ENCODE measurements at regions not wholly inside any gene's neighbourhood (a gene's known extent, or its start where the extent isn't known, plus 50 kb on each side); places are given as distances from the start of the nearest gene placed in this dataset.

GRCh38 chr1:17890056-17890814 lies 135.1 kb downstream of the ACTL8 start:
- Histone ChIP-seq H3K23ac (ENCODE audit: insufficient read length) (no peak overlapping the region), H2AFZ (ENCODE audit: low read length) (no peak overlapping the region), H2BK15ac (ENCODE audit: low read length) (no peak overlapping the region), H4K5ac (ENCODE audit: insufficient read length, low read depth, low read length) (no peak overlapping the region), H3K4ac (replicated peaks; ENCODE audit: insufficient read length, low read depth, low read length) (no peak overlapping the region), H3K36me3 (ENCODE audit: control insufficient read depth in 2 of 4, insufficient read depth in 4 of 4, low read length in 3 of 4) (no peaks in the 10 kb centered on the region), H3K23me2 (ENCODE audit: low read depth, low read length) (peaks cover 1% of the 10 kb centered on the region; the same call in 1 of the 2 replicates), H3K79me2 (ENCODE audit: control insufficient read depth in 1 of 2, insufficient read depth in 2 of 2, low read length in 2 of 2) (no peaks in the 10 kb centered on the region), H3K14ac (ENCODE audit: insufficient read length) (no peak overlapping the region), H3K9ac (replicated peaks in 1 of 4; ENCODE audit: extremely low read depth in 1 of 4, low read depth in 3 of 4, low read length in 3 of 4) (no peak overlapping the region), H3K4me2 (ENCODE audit: insufficient read depth in 1 of 2, low read depth in 2 of 2, low read length in 2 of 2) (no peak overlapping the region), H4K91ac (replicated peaks; ENCODE audit: insufficient read length, low read length) (no peak overlapping the region), H3K4me1 (replicated peaks in 1 of 4; ENCODE audit: control insufficient read depth in 3 of 4, insufficient read depth in 4 of 4, low read length in 3 of 4) (no peaks in the 10 kb centered on the region; a peak in 1 of 7 replicates), H3K18ac (ENCODE audit: extremely low read depth, low read length) (no peak overlapping the region), H2BK20ac (ENCODE audit: low read length) (no peak overlapping the region), H2BK120ac (replicated peaks; ENCODE audit: low read depth, low read length) (no peak overlapping the region), H3K56ac (replicated peaks; ENCODE audit: insufficient read length, low read depth, low read length) (no peak overlapping the region), H2BK5ac (ENCODE audit: low read depth, low read length) (no peak overlapping the region), H3K27ac (ENCODE audit: low read depth, low read length) (no peak overlapping the region), H2BK12ac (ENCODE audit: low read depth, low read length) (no peak overlapping the region), H3K27me3 (replicated peaks in 1 of 4; ENCODE audit: control insufficient read depth in 3 of 4, extremely low read depth in 1 of 4, insufficient read depth in 3 of 4, low read length in 3 of 4) (peaks cover 0 to 1% (median 0%) of the 10 kb centered on the region in 4 experiments; a peak in 2 of 7 replicates), H3K79me1 (ENCODE audit: low read depth, low read length) (no peaks in the 10 kb centered on the region), H3K9me3 (ENCODE audit: insufficient read depth in 2 of 2, low read depth in 1 of 2, low read length in 1 of 2) (no peaks in the 10 kb centered on the region), H4K20me1 (replicated peaks in 1 of 2; ENCODE audit: control insufficient read depth in 1 of 2, insufficient read depth in 2 of 2, low read length in 2 of 2) (no peaks in the 10 kb centered on the region), H3K4me3 (ENCODE audit: extremely low read depth in 1 of 4, insufficient read depth in 2 of 4, low read depth in 3 of 4, low read length in 4 of 4) (no peak overlapping the region), H2AK5ac (ENCODE audit: low read depth, low read length) (no peak overlapping the region), H4K8ac (ENCODE audit: extremely low read depth, insufficient read depth, low read length) (no peak overlapping the region)
- DNase-seq (ENCODE audit: low read depth in 1 of 2, low spot score in 2 of 2) (no peak), FAIRE-seq (no peak)
- ChIA-PET CTCF (ENCODE audit: partially characterized antibody) (interaction anchor here (1.0 to 1.8 kb wide), 4 partner anchors 19 to 117 kb away, joined by 3 to 6 read pairs (median 4); no protein-coding TSS in a partner anchor), POLR2A (ENCODE audit: partially characterized antibody) (no interaction called here)
- TF ChIP-seq MAX (IDR thresholded peaks at IDR 0.05) (0 out of 2 replicates have a peak, but pooled peaks have one; percentile 10), E2F6 (IDR thresholded peaks at IDR 0.05) (peak; percentile 72), ATF3 (IDR thresholded peaks at IDR 0.05; ENCODE audit: insufficient read depth, low read depth, low read length) (no peak)
- 79% methylated on average over 21 of the region's 23 CpGs; no CpG with 5 or more reads in 1 of the 2 experiments for WGBS, 2 experiments (ENCODE audit: extremely low coverage in 1 of 2, insufficient coverage in 1 of 2, insufficient read length in 1 of 2, insufficient replicate concordance in 2 of 2, low coverage in 1 of 2, low lambda C conversion rate in 2 of 2, missing lambda C conversion rate in 1 of 2)
